Fibroblast of the aortic adventitia (primary cell): ENCODE measurements at regions not wholly inside any gene's neighbourhood (a gene's known extent, or its start where the extent isn't known, plus 50 kb on each side); places are given as distances from the start of the nearest gene placed in this dataset.

ENCODE experiments used
- DNase-seq: peaks from one replicate; pipeline ENCODE4 v3.0.0-alpha.2; 2010; ENCODE audit warnings: low read depth
- H3K4me3 ChIP-seq: 2 replicates; pipeline ENCODE4 v1.5.1; 2011; ENCODE audit warnings: low read depth, mild to moderate bottlenecking, control low read depth, low read length, moderate library complexity
- TF ChIP-seq, protein P1 (sequence below): IDR thresholded peaks from 2 replicates; pipeline ENCODE4 v1.5.1; 2011; ENCODE audit warnings: mild to moderate bottlenecking, low read length, control low read depth, inconsistent platforms; ENCODE audit not compliant: insufficient read depth

DNA sequence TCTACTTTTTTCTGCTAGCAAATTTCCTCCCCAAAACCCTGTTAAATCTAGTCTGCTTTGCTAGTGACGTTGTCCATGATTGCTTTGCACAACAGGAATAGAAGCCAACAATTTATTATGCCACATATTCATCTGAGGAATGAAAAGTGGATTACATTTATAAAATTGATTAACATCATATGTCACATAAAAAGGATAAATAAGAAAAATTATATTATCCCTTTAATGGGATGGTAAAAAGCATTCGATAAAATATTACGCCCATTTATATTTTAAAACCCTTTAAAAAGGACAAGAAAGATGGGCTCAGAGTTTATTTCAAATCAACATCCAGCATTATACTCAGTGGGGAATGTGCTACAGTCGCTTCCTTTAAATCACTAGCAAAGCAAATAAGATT lies 991.7 kb downstream of the DIAPH3 start:
- H3K4me3 ChIP-seq: no peak overlapping the region
- TF ChIP-seq, protein P1, sequence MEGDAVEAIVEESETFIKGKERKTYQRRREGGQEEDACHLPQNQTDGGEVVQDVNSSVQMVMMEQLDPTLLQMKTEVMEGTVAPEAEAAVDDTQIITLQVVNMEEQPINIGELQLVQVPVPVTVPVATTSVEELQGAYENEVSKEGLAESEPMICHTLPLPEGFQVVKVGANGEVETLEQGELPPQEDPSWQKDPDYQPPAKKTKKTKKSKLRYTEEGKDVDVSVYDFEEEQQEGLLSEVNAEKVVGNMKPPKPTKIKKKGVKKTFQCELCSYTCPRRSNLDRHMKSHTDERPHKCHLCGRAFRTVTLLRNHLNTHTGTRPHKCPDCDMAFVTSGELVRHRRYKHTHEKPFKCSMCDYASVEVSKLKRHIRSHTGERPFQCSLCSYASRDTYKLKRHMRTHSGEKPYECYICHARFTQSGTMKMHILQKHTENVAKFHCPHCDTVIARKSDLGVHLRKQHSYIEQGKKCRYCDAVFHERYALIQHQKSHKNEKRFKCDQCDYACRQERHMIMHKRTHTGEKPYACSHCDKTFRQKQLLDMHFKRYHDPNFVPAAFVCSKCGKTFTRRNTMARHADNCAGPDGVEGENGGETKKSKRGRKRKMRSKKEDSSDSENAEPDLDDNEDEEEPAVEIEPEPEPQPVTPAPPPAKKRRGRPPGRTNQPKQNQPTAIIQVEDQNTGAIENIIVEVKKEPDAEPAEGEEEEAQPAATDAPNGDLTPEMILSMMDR: no peak
- no peak for DNase-seq

DNA sequence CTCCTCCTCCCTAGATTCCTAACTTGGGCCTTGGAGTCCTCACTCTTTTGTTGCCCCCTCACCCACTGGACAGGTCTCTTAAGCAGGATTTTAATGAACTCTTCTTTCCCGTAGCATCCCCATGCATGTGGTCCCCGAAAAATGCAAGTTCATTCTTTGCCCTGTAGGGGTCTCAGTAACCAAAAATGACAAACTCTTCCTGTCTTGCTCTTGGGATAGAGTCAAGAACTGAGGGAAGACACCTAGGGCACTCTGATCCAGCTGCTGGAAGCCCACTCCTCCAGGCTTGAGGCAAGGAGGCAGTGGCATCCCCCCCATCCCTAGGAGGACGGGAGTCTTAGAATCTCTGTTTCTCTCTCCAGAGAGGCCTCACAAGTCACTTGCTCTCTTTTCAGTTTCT lies 987.0 kb downstream of the DIAPH3 start:
- DNase-seq: no peak
- TF ChIP-seq, protein P1: no peak
- H3K4me3 ChIP-seq: no peak overlapping the region

DNA sequence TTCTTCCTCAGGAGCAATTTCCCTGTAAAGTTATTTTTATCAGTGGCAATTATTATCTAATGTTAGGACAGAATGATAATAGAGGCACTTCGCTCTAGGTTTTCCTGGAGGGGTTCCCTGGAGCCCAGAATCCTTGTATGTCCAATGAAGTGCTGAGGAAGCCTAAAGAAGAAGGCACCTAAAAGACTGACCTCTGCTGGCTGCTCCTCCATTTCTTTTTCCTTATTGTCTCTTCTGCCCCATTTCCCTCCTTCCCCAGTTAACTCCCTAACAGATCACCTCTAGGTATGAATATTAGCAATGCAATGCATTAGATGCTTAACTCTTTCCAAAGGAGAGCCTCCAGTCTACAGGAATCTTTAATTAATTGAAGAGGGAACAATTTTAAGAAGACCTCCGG lies 985.4 kb downstream of the DIAPH3 start:
- TF ChIP-seq, protein P1: peak; percentile 25
- no peak overlapping the region for H3K4me3 ChIP-seq
- DNase-seq: peak; percentile 6

DNA sequence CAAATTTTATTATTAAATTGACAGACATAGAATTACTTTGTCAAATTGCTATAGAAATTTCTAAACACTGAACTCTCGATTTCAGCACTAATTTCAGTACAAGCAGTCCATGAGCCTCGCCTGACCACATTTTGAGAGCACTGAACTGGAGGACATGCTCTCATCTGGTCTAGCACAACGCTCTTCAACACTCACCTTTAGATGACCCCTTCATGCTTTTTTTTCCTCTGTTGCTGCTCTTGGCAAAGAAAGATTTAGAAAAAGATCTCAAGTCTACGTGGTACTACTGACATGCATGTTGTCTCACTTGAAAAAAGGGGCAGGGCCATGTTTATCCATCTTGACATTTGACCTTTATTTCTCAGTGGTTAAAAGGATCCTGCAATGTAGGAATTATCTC lies 981.5 kb downstream of the DIAPH3 start:
- TF ChIP-seq, protein P1: no peak
- H3K4me3 ChIP-seq: no peak overlapping the region

DNA sequence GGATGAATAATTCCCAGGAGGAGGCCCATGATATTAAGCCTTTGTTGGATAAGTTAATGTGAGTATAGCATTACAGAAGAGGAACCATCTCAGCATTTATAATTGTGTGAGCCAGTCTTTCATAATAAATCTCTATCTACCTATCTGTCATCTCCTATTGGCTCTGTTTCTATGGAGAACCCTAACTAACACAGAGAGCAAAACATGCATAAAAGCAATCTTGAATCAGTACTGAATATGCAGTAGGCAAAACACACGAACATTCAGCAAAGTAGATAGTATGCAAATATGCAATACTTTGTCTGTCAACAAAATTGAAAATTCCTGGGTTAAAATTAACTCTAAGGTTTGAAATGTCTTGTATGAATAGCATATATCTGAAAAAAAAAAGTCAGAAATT lies 966.3 kb downstream of the DIAPH3 start:
- TF ChIP-seq, protein P1: no peak
- no peak for DNase-seq
- H3K4me3 ChIP-seq: no peak overlapping the region

More for the DNA sequence above, 981.5 kb downstream of the DIAPH3 start:
- DNase-seq: no peak

DNA sequence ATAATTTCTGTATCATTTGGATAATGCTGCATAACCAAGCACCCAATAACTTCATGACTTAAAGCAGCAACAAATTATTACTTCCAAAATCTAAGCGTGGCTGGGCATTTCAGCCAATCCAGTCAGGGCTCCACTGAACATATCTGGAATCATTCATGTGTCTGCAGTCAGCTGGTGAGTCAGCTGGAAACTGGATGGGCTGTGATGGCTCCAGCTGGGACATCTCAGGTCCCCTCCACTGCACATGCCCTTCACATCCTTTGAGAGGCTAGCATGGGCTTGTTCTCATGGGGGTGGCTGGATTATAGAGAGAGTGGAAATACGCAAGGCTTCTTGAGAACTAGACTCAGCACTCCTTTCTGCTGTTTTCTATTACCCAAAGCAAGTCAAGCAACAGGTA lies 961.9 kb downstream of the DIAPH3 start:
- DNase-seq: no peak
- TF ChIP-seq, protein P1: no peak
- H3K4me3 ChIP-seq: no peak overlapping the region

DNA sequence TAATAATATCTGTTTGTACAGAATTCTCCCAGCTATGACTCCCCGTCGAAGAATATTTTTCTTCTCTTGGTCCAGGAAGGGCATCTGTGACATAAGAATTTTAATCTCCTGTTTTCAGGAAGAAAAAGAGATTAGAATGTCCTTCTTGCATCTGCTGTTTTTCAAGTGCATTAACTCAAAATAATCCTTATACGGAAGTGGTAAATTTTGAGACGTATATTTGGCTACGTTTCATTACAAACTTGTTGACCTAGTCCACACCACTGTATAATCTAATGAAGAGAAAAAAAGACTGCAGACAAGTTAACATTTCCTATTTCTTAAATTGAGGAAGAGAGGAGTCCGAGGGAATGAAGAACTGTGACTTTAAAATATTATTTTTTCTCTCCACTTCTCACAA lies 959.9 kb downstream of the DIAPH3 start:
- TF ChIP-seq, protein P1: no peak
- no peak overlapping the region for H3K4me3 ChIP-seq
- DNase-seq: no peak
